Inflammatory macrophage treated with lipopolysaccharide for 4 hours (primary cell): ENCODE measurements at regions not wholly inside any gene's neighbourhood (a gene's known extent, or its start where the extent isn't known, plus 50 kb on each side); places are given as distances from the start of the nearest gene placed in this dataset.
"Not testable (repeated sequence)": the region's sequence is repeated elsewhere in the genome, so short reads cannot be mapped to it uniquely, and the experiment has no call there.

Experiments
- DNase-seq: peaks from one replicate; pipeline ENCODE4 v3.0.0-alpha.2; 2020

- not testable (repeated sequence) for DNase-seq
These were observed 4092.8 kb upstream of the TPTE start for GRCh38 chr21:6428498-6429092.

GRCh38 chr21:6429924-6430323 lies 4091.5 kb upstream of the TPTE start:
- not testable (repeated sequence) for DNase-seq

- not testable (repeated sequence) for DNase-seq
These were observed 4088.2 kb upstream of the TPTE start for GRCh38 chr21:6433149-6433548.

GRCh38 chr21:6436205-6436604 lies 4085.2 kb upstream of the TPTE start:
- DNase-seq = not testable (repeated sequence)

GRCh38 chr21:6436971-6437833 lies 4084.2 kb upstream of the TPTE start:
- DNase-seq = not testable (repeated sequence)

GRCh38 chr21:6437834-6438187 lies 4083.6 kb upstream of the TPTE start:
- DNase-seq = not testable (repeated sequence)

GRCh38 chr21:6439058-6439457 lies 4082.3 kb upstream of the TPTE start:
- not testable (repeated sequence) for DNase-seq

GRCh38 chr21:6454648-6455340 lies 4066.6 kb upstream of the TPTE start:
- DNase-seq = not testable (repeated sequence)

GRCh38 chr21:6456011-6456661 lies 4065.2 kb upstream of the TPTE start:
- not testable (repeated sequence) for DNase-seq

GRCh38 chr21:6459761-6460160 lies 4061.6 kb upstream of the TPTE start:
- DNase-seq = not testable (repeated sequence)

GRCh38 chr21:6461358-6461757 lies 4060.0 kb upstream of the TPTE start:
- not testable (repeated sequence) for DNase-seq

- not testable (repeated sequence) for DNase-seq
These were observed 4057.0 kb upstream of the TPTE start for GRCh38 chr21:6464419-6464818.

- not testable (repeated sequence) for DNase-seq
These were observed 4055.2 kb upstream of the TPTE start for GRCh38 chr21:6466081-6466698.

- DNase-seq = not testable (repeated sequence)
These were observed 4054.7 kb upstream of the TPTE start for GRCh38 chr21:6466707-6467106.

GRCh38 chr21:6467189-6467774 lies 4054.1 kb upstream of the TPTE start:
- DNase-seq = not testable (repeated sequence)

GRCh38 chr21:6467907-6468306 lies 4053.5 kb upstream of the TPTE start:
- DNase-seq = not testable (repeated sequence)

GRCh38 chr21:6468331-6468860 lies 4053.0 kb upstream of the TPTE start:
- DNase-seq = not testable (repeated sequence)

- not testable (repeated sequence) for DNase-seq
These were observed 4047.0 kb upstream of the TPTE start for GRCh38 chr21:6474250-6474968.

GRCh38 chr21:6481116-6481515 lies 4040.3 kb upstream of the TPTE start:
- DNase-seq = not testable (repeated sequence)

- DNase-seq = not testable (repeated sequence)
These were observed 4038.8 kb upstream of the TPTE start for GRCh38 chr21:6482616-6483015.

GRCh38 chr21:6483645-6484044 lies 4037.7 kb upstream of the TPTE start:
- DNase-seq = not testable (repeated sequence)
